H9 (cell line): ENCODE measurements at regions not wholly inside any gene's neighbourhood (a gene's known extent, or its start where the extent isn't known, plus 50 kb on each side); places are given as distances from the start of the nearest gene placed in this dataset.

Source experiments
- DNase-seq: peaks from one replicate; pipeline ENCODE4 v3.0.0-alpha.2; 2017
- H2AFZ ChIP-seq: one replicate; pipeline ENCODE4 v1.6.1; 2013; ENCODE audit warnings: mild to moderate bottlenecking, low read length, control low read depth, moderate library complexity
- H2AK5ac ChIP-seq: 2 replicates; pipeline ENCODE4 v1.6.1; 2013; ENCODE audit warnings: low read length, control low read depth, mixed read lengths; ENCODE audit not compliant: insufficient read length
- H2BK120ac ChIP-seq: one replicate; pipeline ENCODE4 v1.6.1; 2013; ENCODE audit warnings: low read depth, mild to moderate bottlenecking, low read length, control low read depth, inconsistent platforms; ENCODE audit not compliant: poor library complexity, severe bottlenecking
- H2BK12ac ChIP-seq: 2 replicates; pipeline ENCODE4 v1.6.1; 2013; ENCODE audit warnings: low read length, control low read depth, mixed read lengths, low read depth; ENCODE audit not compliant: insufficient read length
- H2BK15ac ChIP-seq: 2 replicates; pipeline ENCODE4 v1.6.1; 2013; ENCODE audit warnings: low read depth, low read length, control low read depth
- H2BK20ac ChIP-seq: one replicate; pipeline ENCODE4 v1.6.1; 2013; ENCODE audit warnings: low read depth, mild to moderate bottlenecking, low read length, control low read depth, inconsistent platforms; ENCODE audit not compliant: poor library complexity, severe bottlenecking
- H2BK5ac ChIP-seq: 2 replicates; pipeline ENCODE4 v1.6.1; 2013; ENCODE audit warnings: low read length, control low read depth, mixed read lengths; ENCODE audit not compliant: insufficient read length
- H3K14ac ChIP-seq: 2 replicates; pipeline ENCODE4 v1.6.1; 2013; ENCODE audit warnings: low read length, control low read depth; ENCODE audit not compliant: insufficient read depth
- H3K18ac ChIP-seq: 2 replicates; pipeline ENCODE4 v1.6.1; 2013; ENCODE audit warnings: low read depth, mild to moderate bottlenecking, mixed read lengths, low read length, control low read depth; ENCODE audit not compliant: insufficient read length
- H3K23ac ChIP-seq: 2 replicates; pipeline ENCODE4 v1.6.1; 2013; ENCODE audit warnings: low read length, control low read depth, mixed read lengths, low read depth; ENCODE audit not compliant: insufficient read length
- H3K23me2 ChIP-seq: 2 replicates; pipeline ENCODE4 v1.6.1; 2013; ENCODE audit warnings: low read depth, mild to moderate bottlenecking, mixed read lengths, low read length, control low read depth; ENCODE audit not compliant: insufficient read length, poor library complexity, severe bottlenecking
- H3K27ac ChIP-seq: 2 replicates; pipeline ENCODE4 v1.5.1; 2013; ENCODE audit warnings: low read length, control low read depth, mixed read lengths, low read depth; ENCODE audit not compliant: insufficient read length
- H3K27me3 ChIP-seq: 2 replicates; pipeline ENCODE4 v1.6.1; 2013; ENCODE audit warnings: low read length, control low read depth, inconsistent platforms; ENCODE audit not compliant: insufficient read depth
- H3K4ac ChIP-seq: 2 replicates; pipeline ENCODE4 v1.6.1; 2013; ENCODE audit warnings: low read depth, mild to moderate bottlenecking, control low read depth, inconsistent platforms, low read length, moderate library complexity
- H3K4me1 ChIP-seq: 2 replicates; pipeline ENCODE4 v1.6.1; 2013; ENCODE audit warnings: low read length, control low read depth, inconsistent platforms; ENCODE audit not compliant: insufficient read depth
- H3K4me2 ChIP-seq: 2 replicates; pipeline ENCODE4 v1.6.1; 2013; ENCODE audit warnings: low read length, control low read depth, mixed read lengths; ENCODE audit not compliant: insufficient read length, insufficient read depth
- H3K56ac ChIP-seq: 2 replicates; pipeline ENCODE4 v1.6.1; 2013; ENCODE audit warnings: low read depth, mild to moderate bottlenecking, mixed read lengths, low read length, control low read depth; ENCODE audit not compliant: insufficient read length
- H3K79me1 ChIP-seq: 2 replicates; pipeline ENCODE4 v1.6.1; 2013; ENCODE audit warnings: low read depth, mild to moderate bottlenecking, moderate library complexity, low read length, control low read depth, inconsistent platforms; ENCODE audit not compliant: insufficient read depth, poor library complexity, severe bottlenecking
- H3K79me2 ChIP-seq: 2 replicates; pipeline ENCODE4 v1.6.1; 2013; ENCODE audit warnings: low read length, control low read depth, inconsistent platforms; ENCODE audit not compliant: insufficient read depth
- H3K9ac ChIP-seq: 2 replicates; pipeline ENCODE4 v1.6.1; 2013; ENCODE audit warnings: low read length, control low read depth, mixed read lengths; ENCODE audit not compliant: insufficient read length; ENCODE audit errors: extremely low read depth
- H3K9me3 ChIP-seq: one replicate; pipeline ENCODE4 v1.6.1; 2013; ENCODE audit warnings: low read depth, low read length, inconsistent platforms; ENCODE audit not compliant: control insufficient read depth
- H3T11ph ChIP-seq: one replicate; pipeline ENCODE4 v1.6.1; 2013; ENCODE audit warnings: mild to moderate bottlenecking, low read length, control low read depth, inconsistent platforms
- H4K20me1 ChIP-seq: one replicate; pipeline ENCODE4 v1.6.1; 2013; ENCODE audit not compliant: control insufficient read depth, insufficient read length, insufficient read depth
- H4K5ac ChIP-seq: 2 replicates; pipeline ENCODE4 v1.6.1; 2013; ENCODE audit warnings: low read depth, mild to moderate bottlenecking, mixed read lengths, low read length, control low read depth; ENCODE audit not compliant: insufficient read length
- H4K8ac ChIP-seq: replicated peaks from 2 replicates; pipeline ENCODE4 v1.6.1; 2013; ENCODE audit warnings: low read length, control low read depth, mixed read lengths, low read depth; ENCODE audit not compliant: insufficient read length
- H4K91ac ChIP-seq: 2 replicates; pipeline ENCODE4 v1.6.1; 2013; ENCODE audit warnings: low read depth, mild to moderate bottlenecking, moderate library complexity, mixed read lengths, low read length, control low read depth; ENCODE audit not compliant: insufficient read length
- H3K27ac Mint-ChIP-seq, 3 experiments: 2 replicates in 2 of 3; 3 replicates in 1 of 3; pipeline ENCODE4 v1.8.0; 2020 to 2021; ENCODE audit warnings: mixed read lengths in 3 of 3, mild to moderate bottlenecking in 1 of 3, moderate library complexity in 1 of 3
- H3K27me3 Mint-ChIP-seq: 2 replicates; pipeline ENCODE4 v1.8.0; 2021; ENCODE audit warnings: low read depth, mild to moderate bottlenecking, moderate library complexity, mixed read lengths
- H3K36me3 Mint-ChIP-seq, 3 experiments: 2 replicates in 2 of 3; 3 replicates in 1 of 3; pipeline ENCODE4 v1.8.0; 2020 to 2021; ENCODE audit warnings: low read depth in 3 of 3, mixed read lengths in 3 of 3; ENCODE audit not compliant: insufficient read depth in 1 of 3
- H3K4me1 Mint-ChIP-seq, 2 experiments: 2 replicates each; pipeline ENCODE4 v1.8.0; 2020; ENCODE audit warnings: mixed read lengths in 2 of 2
- H3K4me3 Mint-ChIP-seq, 2 experiments: 2 replicates in 1 of 2; 3 replicates in 1 of 2; pipeline ENCODE4 v1.8.0; 2020 to 2021; ENCODE audit warnings: mild to moderate bottlenecking in 2 of 2, mixed read lengths in 2 of 2, moderate library complexity in 1 of 2
- H3K9me3 Mint-ChIP-seq, 2 experiments: 2 replicates in 1 of 2; 3 replicates in 1 of 2; pipeline ENCODE4 v1.8.0; 2020; ENCODE audit warnings: mild to moderate bottlenecking in 2 of 2, mixed read lengths in 2 of 2, moderate library complexity in 1 of 2
- CTCF ChIP-seq: fragments of 200-600 bp; sonication (generic); conservative IDR thresholded peaks from 3 replicates; pipeline ENCODE4 v1.8.0; 2021; ENCODE audit warnings: antibody characterized with exemption, mild to moderate bottlenecking
- WGBS: extraction: QIAGEN DNeasy Blood & Tissue Kit; methylation state at CpG from one replicate; pipeline ENCODE4 v1.1.7; 2013; ENCODE audit warnings: missing lambda C conversion rate, low lambda C conversion rate, mixed read lengths; ENCODE audit not compliant: insufficient read length; ENCODE audit errors: extremely low coverage; 5-methylcytosine and 5-hydroxymethylcytosine counted together

GRCh38 chrX:40402831-40403533, 177.8 kb upstream of the ATP6AP2 start:
- H3K23ac ChIP-seq, result no peak overlapping the region
- no peaks in the 10 kb centered on the region for H3K27me3 ChIP-seq
- H2BK15ac ChIP-seq, result no peak overlapping the region
- no peaks in the 10 kb centered on the region for H3K23me2 ChIP-seq
- no peak overlapping the region for H3K4ac ChIP-seq
- peaks cover 9 to 11% of the 10 kb centered on the region in 2 experiments for H3K4me1 Mint-ChIP-seq
- H2AFZ ChIP-seq, result no peak overlapping the region
- no peaks in the 10 kb centered on the region for H3K79me2 ChIP-seq
- H3K9me3 ChIP-seq, result no peaks in the 10 kb centered on the region
- H4K20me1 ChIP-seq, result no peaks in the 10 kb centered on the region
- no peak for TF ChIP-seq CTCF
- H3K56ac ChIP-seq, result no peak overlapping the region
- no peaks in the 10 kb centered on the region for H3K79me1 ChIP-seq
- no peak overlapping the region; the same call in 1 of the 2 replicates for H3K14ac ChIP-seq
- no peak overlapping the region for H2BK120ac ChIP-seq
- no peak for DNase-seq
- no peak overlapping the region for H3K4me3 Mint-ChIP-seq
- no CpG with 5 or more reads among the region's 12 CpGs for WGBS
- no peak overlapping the region for H3K27ac Mint-ChIP-seq
- peaks cover 63 to 77% of the 10 kb centered on the region in 2 experiments for H3K9me3 Mint-ChIP-seq
- H3K9ac ChIP-seq, result no peak overlapping the region
- no peak overlapping the region for H3K18ac ChIP-seq
- H2BK12ac ChIP-seq, result no peak overlapping the region
- no peak overlapping the region for H4K5ac ChIP-seq
- no peak overlapping the region for H3K27ac ChIP-seq
- no peak overlapping the region for H2BK5ac ChIP-seq
- H4K91ac ChIP-seq, result no peak overlapping the region
- no peak overlapping the region for H3K4me2 ChIP-seq
- H3K4me1 ChIP-seq, result peaks cover 5% of the 10 kb centered on the region
- H2AK5ac ChIP-seq, result no peak overlapping the region
- H3T11ph ChIP-seq, result no peak overlapping the region
- no peak overlapping the region for H4K8ac ChIP-seq
- peaks cover under 1 to 2% (median 1%) of the 10 kb centered on the region in 3 experiments; a peak in 4 of 7 replicates for H3K36me3 Mint-ChIP-seq
- peaks cover 4% of the 10 kb centered on the region for H3K27me3 Mint-ChIP-seq
- H2BK20ac ChIP-seq, result no peak overlapping the region
